ENCODE measurements at regions not wholly inside any gene's neighbourhood (a gene's known extent, or its start where the extent isn't known, plus 50 kb on each side); places are given as distances from the start of the nearest gene placed in this dataset.

DNA sequence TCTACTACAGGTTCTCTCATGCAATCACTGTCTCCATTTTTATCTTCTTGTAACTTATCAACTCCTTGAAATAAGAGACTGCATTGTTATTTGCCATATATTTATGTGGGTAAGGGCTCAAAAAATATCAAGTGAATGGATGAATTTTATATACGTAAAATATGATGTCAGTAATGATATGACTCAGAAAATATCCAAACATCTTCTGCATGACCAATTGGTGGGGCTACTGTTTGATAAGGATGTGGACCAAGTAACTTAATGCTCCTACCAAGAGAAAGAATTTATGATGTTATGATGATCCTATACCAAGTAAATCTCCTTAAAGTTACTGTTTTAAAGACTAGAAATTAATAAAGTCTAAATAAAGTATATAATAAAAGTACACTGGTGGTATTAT, 103.7 kb downstream of the OGFRL1 start:
- Histone ChIP-seq H3K27me3 (replicated peaks) (no peaks in the 10 kb centered on the region), H3K27ac (peak overlapping the region; percentile 60), H3K36me3 (replicated peaks) (peaks cover 6% of the 10 kb centered on the region), H3K4me3 (ENCODE audit: low read depth, low read length) (no peak overlapping the region)
- DNase-seq, result no peak
- TF ChIP-seq, protein P1, sequence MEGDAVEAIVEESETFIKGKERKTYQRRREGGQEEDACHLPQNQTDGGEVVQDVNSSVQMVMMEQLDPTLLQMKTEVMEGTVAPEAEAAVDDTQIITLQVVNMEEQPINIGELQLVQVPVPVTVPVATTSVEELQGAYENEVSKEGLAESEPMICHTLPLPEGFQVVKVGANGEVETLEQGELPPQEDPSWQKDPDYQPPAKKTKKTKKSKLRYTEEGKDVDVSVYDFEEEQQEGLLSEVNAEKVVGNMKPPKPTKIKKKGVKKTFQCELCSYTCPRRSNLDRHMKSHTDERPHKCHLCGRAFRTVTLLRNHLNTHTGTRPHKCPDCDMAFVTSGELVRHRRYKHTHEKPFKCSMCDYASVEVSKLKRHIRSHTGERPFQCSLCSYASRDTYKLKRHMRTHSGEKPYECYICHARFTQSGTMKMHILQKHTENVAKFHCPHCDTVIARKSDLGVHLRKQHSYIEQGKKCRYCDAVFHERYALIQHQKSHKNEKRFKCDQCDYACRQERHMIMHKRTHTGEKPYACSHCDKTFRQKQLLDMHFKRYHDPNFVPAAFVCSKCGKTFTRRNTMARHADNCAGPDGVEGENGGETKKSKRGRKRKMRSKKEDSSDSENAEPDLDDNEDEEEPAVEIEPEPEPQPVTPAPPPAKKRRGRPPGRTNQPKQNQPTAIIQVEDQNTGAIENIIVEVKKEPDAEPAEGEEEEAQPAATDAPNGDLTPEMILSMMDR (IDR thresholded peaks at IDR 0.05; ENCODE audit: low read depth, low read length, missing control alignments), result no peak
- in situ Hi-C loops (cut with HindIII; ENCODE audit: low pct_ligation_motif_present, low sequenced_read_pairs), result loop anchor here (25.0 kb wide), 1 partner anchor 95 kb away; no protein-coding TSS in a partner anchor

GRCh38 chr6:71393471-71393870, 104.9 kb downstream of the OGFRL1 start:
- H3K27ac ChIP-seq, result peak overlapping the region; percentile 60
- no peak for DNase-seq
- H3K36me3 ChIP-seq (replicated peaks), result peaks cover 13% of the 10 kb centered on the region
- in situ Hi-C loops (cut with HindIII; ENCODE audit: low pct_ligation_motif_present, low sequenced_read_pairs), result loop anchor here (25.0 kb wide), 1 partner anchor 94 kb away; no protein-coding TSS in a partner anchor
- no peaks in the 10 kb centered on the region for H3K27me3 ChIP-seq (replicated peaks)
- TF ChIP-seq, protein P1 (IDR thresholded peaks at IDR 0.05; ENCODE audit: low read depth, low read length, missing control alignments), result no peak
- no peak overlapping the region for H3K4me3 ChIP-seq (ENCODE audit: low read depth, low read length)

GRCh38 chr6:71393981-71394432, 105.4 kb downstream of the OGFRL1 start:
- H3K27me3 ChIP-seq (replicated peaks), result no peaks in the 10 kb centered on the region
- peaks cover 13% of the 10 kb centered on the region for H3K36me3 ChIP-seq (replicated peaks)
- H3K27ac ChIP-seq, result peak overlapping the region; percentile 60
- in situ Hi-C loops (cut with HindIII; ENCODE audit: low pct_ligation_motif_present, low sequenced_read_pairs), result loop anchor here (25.0 kb wide), 1 partner anchor 93 kb away; no protein-coding TSS in a partner anchor
- no peak for DNase-seq
- no peak overlapping the region for H3K4me3 ChIP-seq (ENCODE audit: low read depth, low read length)
- TF ChIP-seq, protein P1 (IDR thresholded peaks at IDR 0.05; ENCODE audit: low read depth, low read length, missing control alignments), result no peak

DNA sequence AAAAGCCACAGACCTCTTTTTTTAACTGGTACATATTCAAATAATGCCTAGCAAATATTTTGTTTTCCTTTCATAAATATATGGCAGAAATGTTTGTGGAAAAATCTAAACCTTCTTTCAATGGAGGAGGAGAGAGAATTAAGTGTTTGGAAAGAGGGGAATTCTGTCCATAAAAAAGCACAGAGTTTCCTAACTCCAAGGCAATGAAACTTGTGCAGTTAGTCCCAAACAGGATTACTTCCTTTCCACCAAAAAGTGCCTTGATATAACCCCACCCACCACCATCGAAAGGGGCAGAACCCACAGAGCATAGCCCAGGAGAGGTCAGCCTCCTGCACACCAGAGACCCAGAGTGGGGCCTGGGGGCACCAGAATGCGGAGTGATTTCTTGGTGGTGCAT, 106.3 kb downstream of the OGFRL1 start:
- TF ChIP-seq, protein P1 (IDR thresholded peaks at IDR 0.05; ENCODE audit: low read depth, low read length, missing control alignments), result no peak
- Histone ChIP-seq H3K27ac (peak overlapping the region; percentile 4), H3K36me3 (replicated peaks) (peaks cover 13% of the 10 kb centered on the region), H3K4me3 (ENCODE audit: low read depth, low read length) (no peak overlapping the region), H3K27me3 (replicated peaks) (no peaks in the 10 kb centered on the region)
- in situ Hi-C loops (cut with HindIII; ENCODE audit: low pct_ligation_motif_present, low sequenced_read_pairs), result loop anchor here (25.0 kb wide), 1 partner anchor 92 kb away; no protein-coding TSS in a partner anchor
- DNase-seq, result no peak

- no peaks in the 10 kb centered on the region for H3K27me3 ChIP-seq (replicated peaks)
- H3K36me3 ChIP-seq (replicated peaks), result peaks cover 13% of the 10 kb centered on the region
- no peak for DNase-seq
- TF ChIP-seq, protein P1 (IDR thresholded peaks at IDR 0.05; ENCODE audit: low read depth, low read length, missing control alignments), result no peak
- H3K27ac ChIP-seq, result no peak overlapping the region
- in situ Hi-C loops (cut with HindIII; ENCODE audit: low pct_ligation_motif_present, low sequenced_read_pairs), result loop anchor here (25.0 kb wide), 1 partner anchor 91 kb away; no protein-coding TSS in a partner anchor
- no peak overlapping the region for H3K4me3 ChIP-seq (ENCODE audit: low read depth, low read length)
Measured at GRCh38 chr6:71395731-71396409, 107.3 kb downstream of the OGFRL1 start.

Measured in brain microvascular endothelial cell (primary cell).